Mucosa of descending colon (tissue), 3 donors: ENCODE measurements at regions not wholly inside any gene's neighbourhood (a gene's known extent, or its start where the extent isn't known, plus 50 kb on each side); places are given as distances from the start of the nearest gene placed in this dataset.

Source experiments
- ATAC-seq: fragments of 200-7000 bp; cut with Tn5 transposase; one replicate; pipeline ENCODE4 v1.9.1; 2020; ENCODE audit warnings: mild to moderate bottlenecking, moderate library complexity
- DNase-seq, 3 donors: peaks; one replicate each; pipeline ENCODE4 v3.0.0-alpha.2; 2020
- H3K36me3 ChIP-seq: fragments of 200-600 bp; one replicate; pipeline ENCODE4 v1.8.0; 2021; ENCODE audit warnings: low read depth, mild to moderate bottlenecking
- H3K4me1 ChIP-seq: fragments of 200-600 bp; one replicate; pipeline ENCODE4 v1.8.0; 2021; ENCODE audit warnings: low read depth, mild to moderate bottlenecking
- H3K4me3 ChIP-seq: fragments of 200-600 bp; one replicate; pipeline ENCODE4 v1.8.0; 2021; ENCODE audit warnings: mild to moderate bottlenecking
- H3K9me3 ChIP-seq: fragments of 200-600 bp; one replicate; pipeline ENCODE4 v1.8.0; 2021; ENCODE audit warnings: mild to moderate bottlenecking
- CTCF ChIP-seq: fragments of 200-600 bp; IDR thresholded peaks from one replicate; pipeline ENCODE4 v1.8.0; 2022; ENCODE audit warnings: antibody characterized with exemption, mild to moderate bottlenecking
- intact Hi-C, 2 donors: fragments of 100-400 bp; cut with DNase I in 1 of 2; cut with micrococcal nuclease in 1 of 2; formaldehyde crosslinking; loops; one replicate each; pipeline versions ENCODE4 v1.11.0 to v1.11.1; 2022; cut with DNase I, micrococcal nuclease
- donor health status: DM: no; HTN: no; CAD: no; lungs with moderate emphysema.
- donor health status: DM: no; HTN: no; CAD: no.
- donor health status: DM: no; HTN: yes; CAD: no.

DNA sequence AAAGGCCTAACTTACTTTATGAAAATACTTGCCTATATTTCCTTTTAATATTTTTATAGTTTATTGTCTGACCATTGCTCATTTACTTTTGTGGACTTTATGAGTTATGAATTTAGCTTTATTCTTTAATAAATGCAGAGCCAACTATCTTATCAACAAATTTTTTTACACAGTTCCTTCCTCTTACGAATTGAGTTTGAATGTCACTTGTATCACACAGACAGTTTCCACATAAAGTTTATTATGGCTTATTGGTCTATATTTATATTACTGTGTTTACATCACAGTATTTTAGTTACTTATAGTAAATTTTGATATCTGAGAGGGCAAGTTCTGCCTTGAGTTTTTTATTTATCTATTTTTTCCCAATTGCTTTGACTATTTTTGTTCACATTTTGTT lies 450.6 kb downstream of the C4orf33 start:
- Histone ChIP-seq H3K36me3 (no peaks in the 10 kb centered on the region), H3K9me3 (no peaks in the 10 kb centered on the region), H3K4me3 (no peak overlapping the region), H3K4me1 (no peaks in the 10 kb centered on the region)
- DNase-seq, result no peak
- intact Hi-C loops, result no loop called here
- no peak for TF ChIP-seq CTCF
- no peak for ATAC-seq

- Histone ChIP-seq H3K4me3 (no peak overlapping the region), H3K36me3 (no peaks in the 10 kb centered on the region), H3K9me3 (no peaks in the 10 kb centered on the region), H3K4me1 (no peaks in the 10 kb centered on the region)
- ATAC-seq (no peak), DNase-seq (no peak)
- no peak for TF ChIP-seq CTCF
- intact Hi-C loops, result no loop called here
These were observed 454.4 kb downstream of the C4orf33 start for GRCh38 chr4:129550281-129550785.

DNA sequence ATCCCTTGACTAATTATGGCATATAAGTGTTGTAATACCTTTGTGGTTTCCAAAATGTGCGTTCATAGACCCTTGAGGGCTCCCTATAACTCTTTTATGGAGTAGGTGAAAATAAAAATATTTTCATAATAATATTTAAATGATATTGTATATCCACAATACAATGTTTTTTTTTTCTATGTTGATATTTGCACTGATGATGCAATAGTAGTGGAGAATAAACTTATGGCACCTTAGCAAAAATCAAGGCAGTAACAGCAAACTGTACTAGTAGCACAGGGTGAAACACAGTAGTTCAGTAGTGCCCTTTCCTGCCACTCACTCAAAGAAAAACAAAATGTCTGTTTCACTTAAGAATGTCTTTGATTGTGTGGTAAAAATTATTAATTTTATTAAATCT lies 465.3 kb downstream of the C4orf33 start:
- TF ChIP-seq CTCF, result no peak
- ATAC-seq (no peak), DNase-seq (no peak)
- Histone ChIP-seq H3K36me3 (no peaks in the 10 kb centered on the region), H3K9me3 (no peaks in the 10 kb centered on the region), H3K4me1 (no peaks in the 10 kb centered on the region), H3K4me3 (no peak overlapping the region)
- intact Hi-C loops, result no loop called here

DNA sequence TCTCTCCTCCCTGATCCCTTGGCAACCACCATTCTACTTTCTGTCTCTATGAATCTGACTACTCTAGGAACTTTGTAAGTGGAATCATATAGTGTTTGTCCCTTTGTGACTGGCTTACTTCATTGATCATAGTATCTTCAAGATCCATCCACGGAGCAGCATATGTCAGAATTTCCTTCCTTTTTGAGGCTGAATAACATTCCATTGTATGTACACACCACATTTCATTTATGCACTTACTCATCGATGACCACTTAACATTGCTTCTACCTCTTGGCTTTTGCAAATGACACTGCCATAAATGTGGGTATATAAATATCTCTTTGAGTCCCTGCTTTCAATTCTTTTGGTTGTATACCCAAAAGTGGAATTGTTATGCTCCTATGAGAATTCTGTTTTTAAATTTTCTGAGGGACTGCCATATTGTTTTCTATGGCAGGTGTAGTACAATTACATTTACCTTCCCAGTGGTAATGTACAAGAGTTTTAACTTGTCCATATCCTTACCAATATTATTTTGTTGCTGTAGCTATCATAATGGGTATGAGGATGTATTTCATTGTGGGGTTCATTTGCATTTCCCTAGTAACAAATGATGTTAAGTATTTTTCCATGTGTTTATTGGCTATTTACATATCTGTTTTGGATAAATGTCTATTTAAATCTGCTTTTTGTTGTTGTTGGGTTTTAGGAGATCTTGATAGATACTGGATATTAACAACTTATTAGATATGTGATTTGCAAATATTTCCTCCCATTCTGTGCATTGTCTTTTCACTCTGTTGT lies 466.1 kb downstream of the C4orf33 start:
- no peak overlapping the region for H3K4me3 ChIP-seq
- no peak for TF ChIP-seq CTCF
- DNase-seq (no peak), ATAC-seq (no peak)
- intact Hi-C loops, result no loop called here
- H3K9me3 ChIP-seq, result no peaks in the 10 kb centered on the region
- H3K4me1 ChIP-seq, result no peaks in the 10 kb centered on the region
- no peaks in the 10 kb centered on the region for H3K36me3 ChIP-seq

DNA sequence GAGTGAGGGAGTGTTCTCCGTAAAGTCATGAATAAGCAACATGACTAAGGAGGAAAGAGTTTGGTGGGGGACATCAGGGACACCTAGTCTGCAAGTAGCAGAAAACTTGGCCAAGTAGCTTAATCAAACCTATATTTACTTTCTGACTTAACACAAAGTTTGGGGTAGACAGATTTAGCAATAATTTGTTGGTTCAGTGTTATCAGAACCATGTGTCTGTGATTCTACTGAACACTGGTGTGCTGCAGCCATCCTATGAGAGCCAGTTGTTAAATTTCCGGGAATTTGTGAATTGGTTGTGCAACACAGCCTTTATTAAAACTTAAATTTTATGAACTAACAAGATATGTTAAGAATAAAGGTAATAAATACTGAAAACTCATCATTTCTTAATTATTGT lies 469.3 kb downstream of the C4orf33 start:
- H3K4me3 ChIP-seq, result no peak overlapping the region
- no peak for ATAC-seq
- no peaks in the 10 kb centered on the region for H3K4me1 ChIP-seq
- intact Hi-C loops, result no loop called here
- no peaks in the 10 kb centered on the region for H3K36me3 ChIP-seq
- TF ChIP-seq CTCF, result no peak
- no peak for DNase-seq
- no peaks in the 10 kb centered on the region for H3K9me3 ChIP-seq
